ENCODE measurements at regions not wholly inside any gene's neighbourhood (a gene's known extent, or its start where the extent isn't known, plus 50 kb on each side); places are given as distances from the start of the nearest gene placed in this dataset.

GRCh38 chr20:40558212-40558611 lies 130.8 kb downstream of the MAFB start:
- DNase-seq (no peak), ATAC-seq (no peak)
- intact Hi-C loops (cut with DNase I) = no loop called here

- intact Hi-C loops (cut with DNase I) = no loop called here
- peak; percentile 27 to 91 for ATAC-seq
- no peak for DNase-seq
Measured at GRCh38 chr20:40551125-40551530, 137.9 kb downstream of the MAFB start.

- intact Hi-C loops (cut with DNase I) = no loop called here
- no peak for DNase-seq
Measured at GRCh38 chr20:40547483-40548091, 141.4 kb downstream of the MAFB start.

GRCh38 chr20:40545478-40545877 lies 143.6 kb downstream of the MAFB start:
- intact Hi-C loops (cut with DNase I) = no loop called here
- no peak for DNase-seq
- no peak for ATAC-seq

More at GRCh38 chr20:40547483-40548091, 141.4 kb downstream of the MAFB start:
- no peak for ATAC-seq

- DNase-seq (no peak), ATAC-seq (no peak)
- intact Hi-C loops (cut with DNase I) = no loop called here
Measured at GRCh38 chr20:40542065-40542464, 147.0 kb downstream of the MAFB start.

GRCh38 chr20:40540166-40540565 lies 148.9 kb downstream of the MAFB start:
- ATAC-seq = no peak
- intact Hi-C loops (cut with DNase I) = no loop called here

GRCh38 chr20:40538131-40538530 lies 150.9 kb downstream of the MAFB start:
- ATAC-seq (no peak), DNase-seq (no peak)
- intact Hi-C loops (cut with DNase I) = no loop called here

More at GRCh38 chr20:40540166-40540565, 148.9 kb downstream of the MAFB start:
- DNase-seq = no peak

GRCh38 chr20:40536808-40537207 lies 152.2 kb downstream of the MAFB start:
- no peak for DNase-seq
- intact Hi-C loops (cut with DNase I) = no loop called here
- no peak for ATAC-seq

GRCh38 chr20:40535816-40536215 lies 153.2 kb downstream of the MAFB start:
- DNase-seq = no peak
- no peak for ATAC-seq
- intact Hi-C loops (cut with DNase I) = no loop called here

- ATAC-seq (no peak), DNase-seq (no peak)
- intact Hi-C loops (cut with DNase I) = no loop called here
Measured at GRCh38 chr20:40532103-40532502, 156.9 kb downstream of the MAFB start.

- ATAC-seq (no peak), DNase-seq (no peak)
- intact Hi-C loops (cut with DNase I) = no loop called here
Measured at GRCh38 chr20:40525351-40525750, 163.7 kb downstream of the MAFB start.

GRCh38 chr20:40524071-40524470 lies 165.0 kb downstream of the MAFB start:
- no peak for ATAC-seq
- no peak for DNase-seq
- intact Hi-C loops (cut with DNase I) = no loop called here

GRCh38 chr20:40522405-40522804 lies 166.6 kb downstream of the MAFB start:
- DNase-seq (no peak), ATAC-seq (no peak)
- intact Hi-C loops (cut with DNase I) = no loop called here

GRCh38 chr20:40521962-40522361 lies 167.1 kb downstream of the MAFB start:
- intact Hi-C loops (cut with DNase I) = no loop called here
- ATAC-seq (no peak), DNase-seq (no peak)

GRCh38 chr20:40519918-40520317 lies 169.1 kb downstream of the MAFB start:
- intact Hi-C loops (cut with DNase I) = no loop called here
- ATAC-seq (peak in 1 of 2 donors; percentile 32), DNase-seq (no peak)

- no peak for DNase-seq
- ATAC-seq = no peak
- intact Hi-C loops (cut with DNase I) = no loop called here
Measured at GRCh38 chr20:40512994-40513393, 176.0 kb downstream of the MAFB start.

- DNase-seq (no peak), ATAC-seq (no peak)
- intact Hi-C loops (cut with DNase I) = no loop called here
Measured at GRCh38 chr20:40512591-40512990, 176.4 kb downstream of the MAFB start.

- DNase-seq (no peak), ATAC-seq (peak; percentile 33 to 62)
- intact Hi-C loops (cut with DNase I) = no loop called here
Measured at GRCh38 chr20:40511478-40511877, 177.6 kb downstream of the MAFB start.

GRCh38 chr20:40510622-40511021 lies 178.4 kb downstream of the MAFB start:
- ATAC-seq = no peak
- DNase-seq = no peak
- intact Hi-C loops (cut with DNase I) = no loop called here

GRCh38 chr20:40508821-40509220 lies 180.2 kb downstream of the MAFB start:
- intact Hi-C loops (cut with DNase I) = no loop called here
- DNase-seq (no peak), ATAC-seq (no peak)

- intact Hi-C loops (cut with DNase I) = no loop called here
Measured at GRCh38 chr20:40506537-40506939, 182.5 kb downstream of the MAFB start.

GRCh38 chr20:40503119-40503518 lies 185.9 kb downstream of the MAFB start:
- no peak for DNase-seq

More at GRCh38 chr20:40506537-40506939, 182.5 kb downstream of the MAFB start:
- ATAC-seq = peak; percentile 90 to 91
- DNase-seq = peak; percentile 87

More at GRCh38 chr20:40503119-40503518, 185.9 kb downstream of the MAFB start:
- peak in 1 of 2 donors; percentile 39 for ATAC-seq
- intact Hi-C loops (cut with DNase I) = no loop called here
